ENCODE measurements at regions not wholly inside any gene's neighbourhood (a gene's known extent, or its start where the extent isn't known, plus 50 kb on each side); places are given as distances from the start of the nearest gene placed in this dataset.

GRCh38 chr6:40162074-40162473, 227.8 kb upstream of the MOCS1 start:
- DNase-seq (ENCODE audit: low read depth, low spot score), result no peak
- no peaks in the 10 kb centered on the region for H3K27me3 ChIP-seq (ENCODE audit: control insufficient read depth, insufficient read depth, low read length)
- ChIA-PET CTCF (no interaction called here), POLR2A (no interaction called here)
- H3K4me3 ChIP-seq (ENCODE audit: low read depth, low read length), result no peak overlapping the region
- no peak overlapping the region for H3K27ac ChIP-seq (ENCODE audit: low read depth, low read length)
- no peaks in the 10 kb centered on the region; the same call in 1 of the 2 replicates for H3K9me3 ChIP-seq (ENCODE audit: control insufficient read depth, insufficient read depth, low read length)
- TF ChIP-seq, protein P1, sequence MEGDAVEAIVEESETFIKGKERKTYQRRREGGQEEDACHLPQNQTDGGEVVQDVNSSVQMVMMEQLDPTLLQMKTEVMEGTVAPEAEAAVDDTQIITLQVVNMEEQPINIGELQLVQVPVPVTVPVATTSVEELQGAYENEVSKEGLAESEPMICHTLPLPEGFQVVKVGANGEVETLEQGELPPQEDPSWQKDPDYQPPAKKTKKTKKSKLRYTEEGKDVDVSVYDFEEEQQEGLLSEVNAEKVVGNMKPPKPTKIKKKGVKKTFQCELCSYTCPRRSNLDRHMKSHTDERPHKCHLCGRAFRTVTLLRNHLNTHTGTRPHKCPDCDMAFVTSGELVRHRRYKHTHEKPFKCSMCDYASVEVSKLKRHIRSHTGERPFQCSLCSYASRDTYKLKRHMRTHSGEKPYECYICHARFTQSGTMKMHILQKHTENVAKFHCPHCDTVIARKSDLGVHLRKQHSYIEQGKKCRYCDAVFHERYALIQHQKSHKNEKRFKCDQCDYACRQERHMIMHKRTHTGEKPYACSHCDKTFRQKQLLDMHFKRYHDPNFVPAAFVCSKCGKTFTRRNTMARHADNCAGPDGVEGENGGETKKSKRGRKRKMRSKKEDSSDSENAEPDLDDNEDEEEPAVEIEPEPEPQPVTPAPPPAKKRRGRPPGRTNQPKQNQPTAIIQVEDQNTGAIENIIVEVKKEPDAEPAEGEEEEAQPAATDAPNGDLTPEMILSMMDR (IDR thresholded peaks at IDR 0.05; ENCODE audit: low read depth, low read length), result no peak

DNA sequence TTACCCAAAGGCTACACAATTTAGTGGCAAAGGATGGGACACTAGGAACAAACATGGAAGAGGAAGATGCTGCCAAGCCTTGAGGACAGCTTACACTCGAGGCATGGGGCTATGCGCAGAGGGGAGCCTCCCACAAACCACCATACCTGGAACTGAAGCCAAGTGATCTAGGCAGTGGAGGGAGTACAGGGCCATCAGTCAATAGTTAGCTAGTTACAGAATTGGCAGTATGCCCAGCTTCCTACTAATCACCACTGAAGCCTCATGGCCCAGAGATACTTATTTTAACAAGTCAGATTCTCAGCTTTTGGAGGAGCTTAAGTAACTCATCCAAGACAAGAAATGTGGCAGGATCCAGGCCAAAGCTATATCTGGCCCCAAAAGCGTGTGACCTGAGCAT, 226.6 kb upstream of the MOCS1 start:
- CTCF ChIA-PET, result no interaction called here
- Histone ChIP-seq H3K27me3 (ENCODE audit: control insufficient read depth, insufficient read depth, low read length) (no peaks in the 10 kb centered on the region), H3K9me3 (ENCODE audit: control insufficient read depth, insufficient read depth, low read length) (no peaks in the 10 kb centered on the region; the same call in 1 of the 2 replicates), H3K4me3 (ENCODE audit: low read depth, low read length) (no peak overlapping the region), H3K27ac (ENCODE audit: low read depth, low read length) (no peak overlapping the region)
- POLR2A ChIA-PET, result no interaction called here
- no peak for DNase-seq (ENCODE audit: low read depth, low spot score)
- TF ChIP-seq, protein P1 (IDR thresholded peaks at IDR 0.05; ENCODE audit: low read depth, low read length), result no peak

GRCh38 chr6:40159865-40160264, 225.6 kb upstream of the MOCS1 start:
- Histone ChIP-seq H3K9me3 (ENCODE audit: control insufficient read depth, insufficient read depth, low read length) (no peaks in the 10 kb centered on the region; the same call in 1 of the 2 replicates), H3K4me3 (ENCODE audit: low read depth, low read length) (no peak overlapping the region), H3K27ac (ENCODE audit: low read depth, low read length) (no peak overlapping the region), H3K27me3 (ENCODE audit: control insufficient read depth, insufficient read depth, low read length) (no peaks in the 10 kb centered on the region)
- POLR2A ChIA-PET, result no interaction called here
- DNase-seq (ENCODE audit: low read depth, low spot score), result no peak
- TF ChIP-seq, protein P1 (IDR thresholded peaks at IDR 0.05; ENCODE audit: low read depth, low read length), result no peak
- CTCF ChIA-PET, result no interaction called here

- no peaks in the 10 kb centered on the region for H3K27me3 ChIP-seq (ENCODE audit: control insufficient read depth, insufficient read depth, low read length)
- POLR2A ChIA-PET, result no interaction called here
- H3K4me3 ChIP-seq (ENCODE audit: low read depth, low read length), result no peak overlapping the region
- TF ChIP-seq, protein P1 (IDR thresholded peaks at IDR 0.05; ENCODE audit: low read depth, low read length), result no peak
- no peak for DNase-seq (ENCODE audit: low read depth, low spot score)
- H3K27ac ChIP-seq (ENCODE audit: low read depth, low read length), result no peak overlapping the region
- CTCF ChIA-PET, result no interaction called here
- H3K9me3 ChIP-seq (ENCODE audit: control insufficient read depth, insufficient read depth, low read length), result no peaks in the 10 kb centered on the region
Measured at GRCh38 chr6:40152701-40153436, 218.6 kb upstream of the MOCS1 start.

GRCh38 chr6:40152196-40152595, 217.9 kb upstream of the MOCS1 start:
- DNase-seq (ENCODE audit: low read depth, low spot score), result no peak
- no peaks in the 10 kb centered on the region for H3K27me3 ChIP-seq (ENCODE audit: control insufficient read depth, insufficient read depth, low read length)
- CTCF ChIA-PET, result no interaction called here
- H3K9me3 ChIP-seq (ENCODE audit: control insufficient read depth, insufficient read depth, low read length), result no peaks in the 10 kb centered on the region
- no peak overlapping the region for H3K4me3 ChIP-seq (ENCODE audit: low read depth, low read length)
- POLR2A ChIA-PET, result no interaction called here
- H3K27ac ChIP-seq (ENCODE audit: low read depth, low read length), result no peak overlapping the region
- TF ChIP-seq, protein P1 (IDR thresholded peaks at IDR 0.05; ENCODE audit: low read depth, low read length), result no peak
